Keratinocyte (primary cell): ENCODE measurements at regions not wholly inside any gene's neighbourhood (a gene's known extent, or its start where the extent isn't known, plus 50 kb on each side); places are given as distances from the start of the nearest gene placed in this dataset.

Experiments
- DNase-seq: peaks from one replicate; pipeline ENCODE4 v3.0.0-alpha.2; 2011; ENCODE audit warnings: low read depth, missing footprints, low spot score
- FAIRE-seq: peaks from 2 replicates; lab custom pipeline; 2011; peaks lifted over from hg19 to GRCh38; lab: Jason Lieb, UNC
- H2AFZ ChIP-seq: 2 replicates; pipeline ENCODE4 v1.6.0; 2012; ENCODE audit warnings: low read length, control low read depth, inconsistent platforms; ENCODE audit not compliant: control insufficient read depth
- H3K27ac ChIP-seq: 2 replicates; pipeline ENCODE4 v1.5.1; 2011; ENCODE audit warnings: low read length; ENCODE audit not compliant: control insufficient read depth, insufficient read depth
- H3K27me3 ChIP-seq: 3 replicates; pipeline ENCODE4 v1.6.0; 2011; ENCODE audit warnings: low read length; ENCODE audit not compliant: control insufficient read depth, insufficient read depth; ENCODE audit errors: extremely low read depth
- H3K36me3 ChIP-seq, 2 experiments: 2 replicates in 1 of 2; 3 replicates in 1 of 2; pipeline ENCODE4 v1.5.1; 2011; ENCODE audit warnings: low read length in 2 of 2, mild to moderate bottlenecking in 1 of 2; ENCODE audit not compliant: control insufficient read depth in 2 of 2, insufficient read depth in 2 of 2; ENCODE audit errors: extremely low read depth in 1 of 2
- H3K4me1 ChIP-seq: 3 replicates; pipeline ENCODE4 v1.5.1; 2011; ENCODE audit warnings: low read length; ENCODE audit not compliant: control insufficient read depth, insufficient read depth; ENCODE audit errors: extremely low read depth
- H3K4me2 ChIP-seq: 3 replicates; pipeline ENCODE4 v1.6.0; 2011; ENCODE audit warnings: low read depth, low read length; ENCODE audit not compliant: control insufficient read depth, insufficient read depth; ENCODE audit errors: extremely low read depth
- H3K4me3 ChIP-seq, 3 experiments: fragments of 200-600 bp in 1 of 3; sonication (generic) in 1 of 3; 2 replicates in 2 of 3; 3 replicates in 1 of 3; pipeline ENCODE4 v1.5.1; 2011 to 2016; ENCODE audit warnings: low read length in 3 of 3, mild to moderate bottlenecking in 3 of 3, control low read depth in 2 of 3, inconsistent platforms in 1 of 3, low read depth in 1 of 3, mixed read lengths in 1 of 3, mixed run types in 1 of 3, moderate library complexity in 1 of 3; ENCODE audit not compliant: control insufficient read depth in 2 of 3, insufficient read depth in 2 of 3; ENCODE audit errors: extremely low read depth in 1 of 3
- H3K79me2 ChIP-seq: 2 replicates; pipeline ENCODE4 v1.6.0; 2012; ENCODE audit warnings: low read length; ENCODE audit not compliant: control insufficient read depth, insufficient read depth
- H3K9ac ChIP-seq: 3 replicates; pipeline ENCODE4 v1.6.0; 2011; ENCODE audit warnings: low read length; ENCODE audit not compliant: control insufficient read depth, insufficient read depth; ENCODE audit errors: extremely low read depth
- H3K9me1 ChIP-seq: 3 replicates; pipeline ENCODE4 v1.6.0; 2011; ENCODE audit warnings: low read length; ENCODE audit not compliant: control insufficient read depth, insufficient read depth; ENCODE audit errors: extremely low read depth
- H3K9me3 ChIP-seq: 2 replicates; pipeline ENCODE4 v1.5.1; 2012; ENCODE audit warnings: low read depth, low read length; ENCODE audit not compliant: control insufficient read depth
- H4K20me1 ChIP-seq: 3 replicates; pipeline ENCODE4 v1.6.0; 2011; ENCODE audit warnings: low read length; ENCODE audit not compliant: control insufficient read depth, insufficient read depth; ENCODE audit errors: extremely low read depth
- EZH2 ChIP-seq: IDR thresholded peaks from one replicate; pipeline ENCODE4 v1.6.1; 2012; ENCODE audit warnings: inconsistent platforms, mild to moderate bottlenecking, low read length, moderate library complexity
- dilution Hi-C: fragments of 300-500 bp; cut with MboI; formaldehyde crosslinking; loops from one replicate; pipeline ENCODE4 v1.7.0; 2020; ENCODE audit warnings: low sequenced_read_pairs; ENCODE audit not compliant: extremely low pct_ligation_motif_present
- TF ChIP-seq, protein P1 (sequence below), 3 experiments: IDR thresholded peaks in 1 of 3; conservative IDR thresholded peaks in 1 of 3; optimal IDR thresholded peaks in 1 of 3; 2 replicates in 2 of 3; 3 replicates in 1 of 3; pipeline versions ENCODE3 to v1.5.1; 2011; ENCODE audit warnings: low read length in 3 of 3, mild to moderate bottlenecking in 3 of 3, moderate library complexity in 2 of 3, control low read depth in 1 of 3, inconsistent platforms in 1 of 3; ENCODE audit not compliant: insufficient read depth in 2 of 3; ENCODE audit errors: extremely low read depth in 1 of 3

- H3K27me3 ChIP-seq: no peaks in the 10 kb centered on the region
- no peaks in the 10 kb centered on the region for H3K4me1 ChIP-seq
- no peaks in the 10 kb centered on the region for H3K79me2 ChIP-seq
- H2AFZ ChIP-seq: no peak overlapping the region
- no peaks in the 10 kb centered on the region for H3K9me1 ChIP-seq
- no peak for TF ChIP-seq EZH2
- TF ChIP-seq, protein P1, sequence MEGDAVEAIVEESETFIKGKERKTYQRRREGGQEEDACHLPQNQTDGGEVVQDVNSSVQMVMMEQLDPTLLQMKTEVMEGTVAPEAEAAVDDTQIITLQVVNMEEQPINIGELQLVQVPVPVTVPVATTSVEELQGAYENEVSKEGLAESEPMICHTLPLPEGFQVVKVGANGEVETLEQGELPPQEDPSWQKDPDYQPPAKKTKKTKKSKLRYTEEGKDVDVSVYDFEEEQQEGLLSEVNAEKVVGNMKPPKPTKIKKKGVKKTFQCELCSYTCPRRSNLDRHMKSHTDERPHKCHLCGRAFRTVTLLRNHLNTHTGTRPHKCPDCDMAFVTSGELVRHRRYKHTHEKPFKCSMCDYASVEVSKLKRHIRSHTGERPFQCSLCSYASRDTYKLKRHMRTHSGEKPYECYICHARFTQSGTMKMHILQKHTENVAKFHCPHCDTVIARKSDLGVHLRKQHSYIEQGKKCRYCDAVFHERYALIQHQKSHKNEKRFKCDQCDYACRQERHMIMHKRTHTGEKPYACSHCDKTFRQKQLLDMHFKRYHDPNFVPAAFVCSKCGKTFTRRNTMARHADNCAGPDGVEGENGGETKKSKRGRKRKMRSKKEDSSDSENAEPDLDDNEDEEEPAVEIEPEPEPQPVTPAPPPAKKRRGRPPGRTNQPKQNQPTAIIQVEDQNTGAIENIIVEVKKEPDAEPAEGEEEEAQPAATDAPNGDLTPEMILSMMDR (optimal IDR thresholded peaks at IDR 0.05 in 1 of 3, IDR thresholded peaks at IDR 0.05 in 1 of 3, conservative IDR thresholded peaks at IDR 0.05 in 1 of 3; ENCODE audit: extremely low read depth in 1 of 3, insufficient read depth in 2 of 3, low read length in 3 of 3): no peak
- dilution Hi-C loops: no loop called here
- no peak for FAIRE-seq
- no peaks in the 10 kb centered on the region for H3K9me3 ChIP-seq
- no peak for DNase-seq
- H3K4me2 ChIP-seq: no peak overlapping the region
- H3K27ac ChIP-seq: no peak overlapping the region
- H3K4me3 ChIP-seq: no peak overlapping the region
- H4K20me1 ChIP-seq: no peaks in the 10 kb centered on the region
- H3K9ac ChIP-seq: no peak overlapping the region
- no peaks in the 10 kb centered on the region for H3K36me3 ChIP-seq
These were observed 143.3 kb upstream of the PLPP4 start for GRCh38 chr10:120313715-120314114.

- Histone ChIP-seq H3K9me3 (no peaks in the 10 kb centered on the region), H3K79me2 (no peaks in the 10 kb centered on the region), H3K27ac (no peak overlapping the region), H3K4me3 (no peak overlapping the region), H3K4me2 (no peak overlapping the region), H3K9me1 (no peaks in the 10 kb centered on the region), H3K4me1 (no peaks in the 10 kb centered on the region), H3K9ac (no peak overlapping the region), H4K20me1 (no peaks in the 10 kb centered on the region), H3K36me3 (no peaks in the 10 kb centered on the region), H3K27me3 (no peaks in the 10 kb centered on the region), H2AFZ (no peak overlapping the region)
- DNase-seq (no peak), FAIRE-seq (no peak)
- TF ChIP-seq, protein P1 (optimal IDR thresholded peaks at IDR 0.05 in 1 of 3, IDR thresholded peaks at IDR 0.05 in 1 of 3, conservative IDR thresholded peaks at IDR 0.05 in 1 of 3; ENCODE audit: extremely low read depth in 1 of 3, insufficient read depth in 2 of 3, low read length in 3 of 3): no peak
- TF ChIP-seq EZH2: no peak
- dilution Hi-C loops: no loop called here
These were observed 142.6 kb upstream of the PLPP4 start for GRCh38 chr10:120314442-120314841.
